Endothelial cell of umbilical vein (primary cell): ENCODE measurements at regions not wholly inside any gene's neighbourhood (a gene's known extent, or its start where the extent isn't known, plus 50 kb on each side); places are given as distances from the start of the nearest gene placed in this dataset.

Experiments used
- BruUV-seq: library from RNA; stranded (reverse); fragments of 400-500 nt; replicated peaks from 2 replicates; lab custom pipeline; 2021; lab: Mats Ljungman, UMichigan
- CTCF ChIA-PET: fragments of 300-600, 350-600 bp; sonication (Branson Sonifier 250); formaldehyde crosslinking; loops from one replicate; lab custom pipeline; 2021; ENCODE audit warnings: antibody characterized with exemption, inconsistent platforms; lab: Charles Lee
- POLR2A ChIA-PET: fragments of 300-600, 350-600 bp; sonication (Branson Sonifier 250); formaldehyde crosslinking; loops from one replicate; lab custom pipeline; 2021; ENCODE audit warnings: antibody characterized with exemption, inconsistent platforms; lab: Charles Lee
- DNase-seq: peaks from one replicate; pipeline ENCODE4 v3.0.0-alpha.2; 2011; ENCODE audit warnings: low read depth, low spot score
- FAIRE-seq: peaks from 2 replicates; lab custom pipeline; 2011; peaks lifted over from hg19 to GRCh38; lab: Jason Lieb, UNC
- H2AFZ ChIP-seq: 2 replicates; pipeline ENCODE4 v1.6.0; 2012; ENCODE audit warnings: low read depth, low read length, control low read depth, inconsistent platforms
- H3K27ac ChIP-seq: 2 replicates; pipeline ENCODE4 v1.5.1; 2011; ENCODE audit warnings: low read depth, mild to moderate bottlenecking, control low read depth, low read length, moderate library complexity; ENCODE audit not compliant: insufficient read depth
- H3K27me3 ChIP-seq, 2 experiments: 2 replicates each; pipeline versions ENCODE4 v1.6.0 to v1.6.1; 2011; ENCODE audit warnings: low read length in 2 of 2, mixed read lengths in 1 of 2; ENCODE audit not compliant: control insufficient read depth in 2 of 2, insufficient read depth in 2 of 2
- H3K36me3 ChIP-seq, 2 experiments: 2 replicates in 1 of 2; 3 replicates in 1 of 2; pipeline ENCODE4 v1.5.1; 2011; ENCODE audit warnings: low read length in 2 of 2, mild to moderate bottlenecking in 1 of 2, moderate library complexity in 1 of 2; ENCODE audit not compliant: control insufficient read depth in 2 of 2, insufficient read depth in 2 of 2; ENCODE audit errors: extremely low read depth in 1 of 2
- H3K4me1 ChIP-seq: 3 replicates; pipeline ENCODE4 v1.5.1; 2011; ENCODE audit warnings: mild to moderate bottlenecking, low read length; ENCODE audit not compliant: control insufficient read depth, insufficient read depth; ENCODE audit errors: extremely low read depth
- H3K4me2 ChIP-seq: 2 replicates; pipeline ENCODE4 v1.6.1; 2011; ENCODE audit warnings: low read length, control low read depth, mixed read lengths; ENCODE audit not compliant: insufficient read depth
- H3K4me3 ChIP-seq, 3 experiments: fragments of 200-600 bp in 1 of 3; sonication (generic), shearing (Covaris generic) in 1 of 3; replicated peaks in 1 of 3; 2 replicates each; pipeline ENCODE4 v1.5.1; 2011 to 2016; ENCODE audit warnings: control low read depth in 3 of 3, low read length in 3 of 3, mild to moderate bottlenecking in 2 of 3, inconsistent platforms in 1 of 3, low read depth in 1 of 3, moderate library complexity in 1 of 3; ENCODE audit not compliant: insufficient read depth in 1 of 3
- H3K79me2 ChIP-seq: 2 replicates; pipeline ENCODE4 v1.6.0; 2012; ENCODE audit warnings: low read length, inconsistent platforms; ENCODE audit not compliant: control insufficient read depth, insufficient read depth
- H3K9ac ChIP-seq: replicated peaks from 2 replicates; pipeline ENCODE3; 2011; ENCODE audit warnings: low read length, control low read depth; ENCODE audit not compliant: insufficient read depth; ENCODE audit errors: extremely low read depth
- H3K9me1 ChIP-seq: replicated peaks from 3 replicates; pipeline ENCODE4 v1.6.0; 2011; ENCODE audit warnings: mild to moderate bottlenecking, low read length; ENCODE audit not compliant: control insufficient read depth, insufficient read depth; ENCODE audit errors: extremely low read depth
- H3K9me3 ChIP-seq: replicated peaks from 2 replicates; pipeline ENCODE4 v1.5.1; 2012; ENCODE audit warnings: low read length, inconsistent platforms; ENCODE audit not compliant: control insufficient read depth, insufficient read depth
- H4K20me1 ChIP-seq: replicated peaks from 2 replicates; pipeline ENCODE3; 2011; ENCODE audit warnings: mild to moderate bottlenecking, low read length; ENCODE audit not compliant: control insufficient read depth, insufficient read depth; ENCODE audit errors: extremely low read depth
- EZH2 ChIP-seq: IDR thresholded peaks from 2 replicates; pipeline ENCODE4 v1.6.1; 2012; ENCODE audit warnings: borderline replicate concordance, low read depth, mild to moderate bottlenecking, moderate library complexity, low read length, inconsistent platforms; ENCODE audit not compliant: severe bottlenecking
- FOS ChIP-seq: IDR thresholded peaks from 2 replicates; pipeline ENCODE4 v1.6.1; 2011; ENCODE audit warnings: mild to moderate bottlenecking, low read length, moderate library complexity, borderline replicate concordance; ENCODE audit not compliant: insufficient read depth
- GATA2 ChIP-seq: IDR thresholded peaks from 2 replicates; pipeline ENCODE4 v1.7.0; 2011; ENCODE audit warnings: low read depth, mild to moderate bottlenecking, moderate library complexity, mixed read lengths, low read length; ENCODE audit not compliant: insufficient read length, insufficient read depth
- JUN ChIP-seq: IDR thresholded peaks from 2 replicates; pipeline ENCODE4 v1.6.1; 2011; ENCODE audit warnings: borderline replicate concordance, low read depth; ENCODE audit not compliant: insufficient read length, insufficient read depth
- MYC ChIP-seq: IDR thresholded peaks from one replicate; pipeline ENCODE4 v1.6.1; 2011; ENCODE audit warnings: mild to moderate bottlenecking, low read depth, low read length
- POLR2A ChIP-seq: IDR thresholded peaks from 2 replicates; pipeline ENCODE4 v1.6.1; 2012; ENCODE audit warnings: low read depth, mild to moderate bottlenecking, control low read depth, low read length
- POLR2AphosphoS5 ChIP-seq: IDR thresholded peaks from 2 replicates; pipeline ENCODE4 v1.6.1; 2012; ENCODE audit warnings: low read depth, mild to moderate bottlenecking, control low read depth, low read length, moderate library complexity; ENCODE audit not compliant: insufficient read depth
- dilution Hi-C: fragments of 300-500 bp; cut with MboI; formaldehyde crosslinking; loops from one replicate; pipeline ENCODE4 v1.15.0; 2019; ENCODE audit warnings: low sequenced_read_pairs; ENCODE audit not compliant: extremely low pct_ligation_motif_present
- intact Hi-C: fragments of 100-400 bp; cut with micrococcal nuclease; formaldehyde crosslinking; loops from one replicate; pipeline ENCODE4 v1.10.0; 2022
- TF ChIP-seq, protein P1 (sequence below), 2 donors: IDR thresholded peaks; 1 replicate in 1 of 2; 2 replicates in 1 of 2; pipeline ENCODE4 v1.5.1; 2011; ENCODE audit warnings: low read length in 2 of 2, mild to moderate bottlenecking in 2 of 2, moderate library complexity in 2 of 2, control low read depth in 1 of 2, inconsistent platforms in 1 of 2, low read depth in 1 of 2; ENCODE audit not compliant: insufficient read depth in 1 of 2; ENCODE audit errors: extremely low read depth in 1 of 2
- TF ChIP-seq, protein P2 (sequence below): IDR thresholded peaks from 2 replicates; pipeline ENCODE4 v1.6.1; 2011; ENCODE audit not compliant: insufficient read depth, insufficient read length

DNA sequence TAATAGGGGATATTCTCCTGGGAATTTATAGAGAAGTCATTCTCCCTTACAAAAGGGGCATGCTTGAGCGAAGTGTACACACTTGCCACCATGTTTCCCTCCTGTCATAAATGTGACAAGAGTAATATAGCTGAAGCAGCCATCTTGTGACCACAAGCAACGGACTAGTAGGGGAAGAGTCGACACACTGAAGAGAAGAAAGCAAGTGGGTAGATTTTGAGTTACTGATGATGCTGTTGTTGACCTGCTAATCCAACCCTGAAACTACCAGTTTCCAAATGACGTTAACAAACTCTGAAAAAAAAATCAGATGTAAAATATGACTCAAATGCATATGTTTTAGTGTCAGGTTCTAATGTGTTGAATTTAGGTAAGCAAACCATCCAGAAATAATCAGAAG, 350.4 kb downstream of the CDH10 start:
- Histone ChIP-seq H3K79me2 (no peaks in the 10 kb centered on the region), H3K9ac (no peak overlapping the region), H3K4me3 (no peak overlapping the region), H4K20me1 (no peaks in the 10 kb centered on the region), H3K9me1 (no peaks in the 10 kb centered on the region), H3K27me3 (no peaks in the 10 kb centered on the region), H3K9me3 (peaks cover 2% of the 10 kb centered on the region), H3K4me1 (no peaks in the 10 kb centered on the region), H3K27ac (no peak overlapping the region), H3K4me2 (no peak overlapping the region), H2AFZ (no peak overlapping the region), H3K36me3 (no peaks in the 10 kb centered on the region)
- CTCF ChIA-PET: no interaction called here
- DNase-seq (no peak), FAIRE-seq (no peak)
- TF ChIP-seq, protein P1, sequence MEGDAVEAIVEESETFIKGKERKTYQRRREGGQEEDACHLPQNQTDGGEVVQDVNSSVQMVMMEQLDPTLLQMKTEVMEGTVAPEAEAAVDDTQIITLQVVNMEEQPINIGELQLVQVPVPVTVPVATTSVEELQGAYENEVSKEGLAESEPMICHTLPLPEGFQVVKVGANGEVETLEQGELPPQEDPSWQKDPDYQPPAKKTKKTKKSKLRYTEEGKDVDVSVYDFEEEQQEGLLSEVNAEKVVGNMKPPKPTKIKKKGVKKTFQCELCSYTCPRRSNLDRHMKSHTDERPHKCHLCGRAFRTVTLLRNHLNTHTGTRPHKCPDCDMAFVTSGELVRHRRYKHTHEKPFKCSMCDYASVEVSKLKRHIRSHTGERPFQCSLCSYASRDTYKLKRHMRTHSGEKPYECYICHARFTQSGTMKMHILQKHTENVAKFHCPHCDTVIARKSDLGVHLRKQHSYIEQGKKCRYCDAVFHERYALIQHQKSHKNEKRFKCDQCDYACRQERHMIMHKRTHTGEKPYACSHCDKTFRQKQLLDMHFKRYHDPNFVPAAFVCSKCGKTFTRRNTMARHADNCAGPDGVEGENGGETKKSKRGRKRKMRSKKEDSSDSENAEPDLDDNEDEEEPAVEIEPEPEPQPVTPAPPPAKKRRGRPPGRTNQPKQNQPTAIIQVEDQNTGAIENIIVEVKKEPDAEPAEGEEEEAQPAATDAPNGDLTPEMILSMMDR (IDR thresholded peaks at IDR 0.05; ENCODE audit: extremely low read depth in 1 of 2, insufficient read depth in 1 of 2, low read depth in 1 of 2, low read length in 2 of 2): no peak
- TF ChIP-seq GATA2 (no peak), EZH2 (no peak), FOS (no peak), POLR2A (no peak), JUN (no peak), MYC (no peak), POLR2AphosphoS5 (no peak)
- TF ChIP-seq, protein P2, sequence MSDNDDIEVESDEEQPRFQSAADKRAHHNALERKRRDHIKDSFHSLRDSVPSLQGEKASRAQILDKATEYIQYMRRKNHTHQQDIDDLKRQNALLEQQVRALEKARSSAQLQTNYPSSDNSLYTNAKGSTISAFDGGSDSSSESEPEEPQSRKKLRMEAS: no peak
- POLR2A ChIA-PET: no interaction called here
- BruUV-seq: no TSS peak
- dilution Hi-C loops (no loop called here), intact Hi-C loops (no loop called here)
